ENCODE measurements at regions not wholly inside any gene's neighbourhood (a gene's known extent, or its start where the extent isn't known, plus 50 kb on each side); places are given as distances from the start of the nearest gene placed in this dataset.

GRCh38 chr1:229842302-229843255 is 216.5 kb downstream of the URB2 start:
- TF ChIP-seq CTCF (IDR thresholded peaks at IDR 0.05; ENCODE audit: borderline replicate concordance, insufficient read depth, low read depth, low read length): no peak
- no peak overlapping the region for H3K4me3 ChIP-seq (ENCODE audit: low read depth, low read length)

DNA sequence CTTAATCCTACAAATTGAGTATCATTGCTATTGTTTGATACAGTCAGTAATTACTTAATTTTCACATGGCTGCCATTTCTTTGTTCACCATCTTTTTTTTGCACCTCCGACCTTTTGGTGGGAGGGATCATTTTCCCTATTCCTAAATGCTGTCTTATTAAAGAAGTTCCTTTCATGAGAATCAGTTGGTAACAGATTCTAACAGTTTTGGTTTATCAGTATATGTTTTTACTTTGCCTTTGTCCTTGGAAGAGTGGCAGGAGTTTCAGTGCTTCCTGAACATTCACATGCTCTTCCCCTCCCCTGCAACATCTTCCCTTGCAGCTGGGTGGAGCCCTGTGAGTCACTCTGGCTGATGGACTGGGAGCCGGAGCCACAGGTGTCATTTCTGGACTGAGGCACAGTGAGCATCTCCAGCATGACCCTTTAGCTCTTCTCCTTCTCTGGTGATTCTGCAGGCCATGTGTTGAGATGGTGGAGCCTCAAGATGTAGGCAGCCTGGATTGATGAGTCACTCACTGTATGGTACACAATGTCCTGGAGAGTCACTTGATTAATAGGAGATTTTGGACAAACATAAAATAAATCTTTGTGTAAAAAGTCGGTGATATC is 217.7 kb downstream of the URB2 start:
- H3K4me3 ChIP-seq (ENCODE audit: low read depth, low read length): no peak overlapping the region
- TF ChIP-seq CTCF (IDR thresholded peaks at IDR 0.05; ENCODE audit: borderline replicate concordance, insufficient read depth, low read depth, low read length): no peak

DNA sequence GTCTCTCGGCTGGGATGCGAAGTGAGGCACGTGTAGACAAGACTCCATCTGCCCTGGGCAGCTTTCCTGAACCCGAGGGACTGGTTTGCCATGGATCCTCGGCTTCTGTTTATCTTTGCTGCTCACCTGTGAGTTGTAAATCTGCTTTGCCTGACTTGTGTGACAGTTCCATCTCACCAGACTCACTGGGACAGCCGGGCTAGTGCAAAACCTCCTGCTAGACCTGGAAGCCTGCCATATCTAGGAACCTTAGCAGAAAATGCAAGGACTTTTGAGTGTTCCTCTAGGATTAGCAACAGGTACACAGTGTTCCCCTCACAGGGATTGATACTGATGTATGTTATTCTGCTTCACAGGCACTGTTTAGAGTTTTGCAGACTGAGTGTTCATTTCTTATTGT is 218.6 kb downstream of the URB2 start:
- no peak overlapping the region for H3K4me3 ChIP-seq (ENCODE audit: low read depth, low read length)

DNA sequence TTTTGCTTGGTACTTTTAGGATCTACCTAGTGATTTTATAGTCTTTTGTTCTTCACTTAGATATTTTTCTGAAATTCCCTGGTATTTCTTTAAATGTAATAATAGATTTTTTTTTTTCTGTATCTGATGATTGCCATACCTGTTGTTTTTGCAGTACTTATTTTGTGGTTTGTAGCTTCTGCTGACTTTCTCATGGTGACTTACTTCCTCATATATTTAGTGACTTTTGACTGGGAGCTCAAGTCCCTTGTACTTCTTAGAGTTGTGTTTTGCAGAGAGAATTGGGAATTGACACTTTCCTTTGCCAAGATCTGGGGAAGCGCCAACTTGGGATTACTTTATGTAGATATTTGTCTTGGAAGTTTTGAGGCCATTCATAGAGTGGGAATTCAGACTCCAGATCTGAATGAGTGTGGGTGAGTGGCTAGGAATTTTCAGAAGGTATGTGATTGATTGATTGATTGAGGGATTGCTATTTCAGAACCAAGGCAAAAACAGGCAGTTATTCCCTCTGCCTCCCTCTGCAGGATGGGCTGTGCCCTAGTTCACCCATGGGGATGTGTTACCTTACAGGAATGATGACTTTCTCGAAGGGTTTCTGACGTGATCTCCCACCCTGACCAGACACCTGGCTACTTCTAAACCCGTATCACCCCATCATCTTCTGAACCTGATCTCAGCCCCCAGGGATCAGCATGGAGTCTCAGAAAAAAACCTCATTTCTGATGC is 219.5 kb downstream of the URB2 start:
- no peak overlapping the region for H3K4me3 ChIP-seq (ENCODE audit: low read depth, low read length)
- TF ChIP-seq CTCF (IDR thresholded peaks at IDR 0.05; ENCODE audit: borderline replicate concordance, insufficient read depth, low read depth, low read length): no peak

More for the DNA sequence above, 218.6 kb downstream of the URB2 start:
- TF ChIP-seq CTCF (IDR thresholded peaks at IDR 0.05; ENCODE audit: borderline replicate concordance, insufficient read depth, low read depth, low read length): no peak

DNA sequence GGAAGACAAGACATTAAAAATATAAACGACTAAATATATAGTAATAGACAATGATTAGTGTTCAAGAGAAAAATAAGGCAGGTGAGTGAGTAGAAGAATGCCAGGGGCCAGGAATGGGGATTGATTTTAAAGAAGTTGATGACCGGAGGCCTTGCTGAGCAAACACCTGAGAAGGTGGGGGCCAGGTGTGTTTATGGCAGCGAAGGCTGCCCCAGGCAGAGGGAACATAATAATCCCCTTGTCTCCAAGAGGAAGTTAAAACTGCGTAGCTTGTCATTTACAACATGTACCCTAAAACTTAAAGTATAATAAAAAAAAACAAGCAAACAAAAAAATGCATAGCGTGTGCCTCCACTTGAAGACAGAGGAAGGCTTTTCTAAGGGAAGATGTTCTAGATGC is 220.3 kb downstream of the URB2 start:
- TF ChIP-seq CTCF (IDR thresholded peaks at IDR 0.05; ENCODE audit: borderline replicate concordance, insufficient read depth, low read depth, low read length): no peak
- no peak overlapping the region for H3K4me3 ChIP-seq (ENCODE audit: low read depth, low read length)

- TF ChIP-seq CTCF (IDR thresholded peaks at IDR 0.05; ENCODE audit: borderline replicate concordance, insufficient read depth, low read depth, low read length): peak; percentile 64; the same call in 1 of the 2 replicates
- H3K4me3 ChIP-seq (ENCODE audit: low read depth, low read length): no peak overlapping the region
These were observed 218.0 kb upstream of the GALNT2 start for GRCh38 chr1:229848752-229849677.
